ENCODE measurements at regions not wholly inside any gene's neighbourhood (a gene's known extent, or its start where the extent isn't known, plus 50 kb on each side); places are given as distances from the start of the nearest gene placed in this dataset.
"Not testable (repeated sequence)": the region's sequence is repeated elsewhere in the genome, so short reads cannot be mapped to it uniquely, and the experiment has no call there.

GRCh38 chrX:74138943-74139342 lies 165.0 kb upstream of the ZCCHC13 start:
- peaks cover 4% of the 10 kb centered on the region for H3K36me3 Mint-ChIP-seq
- no peak for ATAC-seq
- no peak overlapping the region for H3K27ac Mint-ChIP-seq
- H3K4me3 Mint-ChIP-seq: no peak overlapping the region
- H3K4me1 Mint-ChIP-seq: peaks cover 11% of the 10 kb centered on the region
- H3K9me3 Mint-ChIP-seq: peaks cover 3% of the 10 kb centered on the region
- H3K27me3 Mint-ChIP-seq: no peaks in the 10 kb centered on the region

GRCh38 chrX:74133156-74133796 lies 170.7 kb upstream of the ZCCHC13 start:
- Mint-ChIP-seq H3K36me3 (peaks cover 12% of the 10 kb centered on the region), H3K4me1 (peaks cover 4% of the 10 kb centered on the region), H3K9me3 (no peaks in the 10 kb centered on the region), H3K27me3 (no peaks in the 10 kb centered on the region), H3K27ac (no peak overlapping the region), H3K4me3 (no peak overlapping the region)
- ATAC-seq: no peak

- no peak overlapping the region for H3K27ac Mint-ChIP-seq
- peaks cover 12% of the 10 kb centered on the region for H3K36me3 Mint-ChIP-seq
- no peaks in the 10 kb centered on the region for H3K27me3 Mint-ChIP-seq
- ATAC-seq: no peak
- H3K4me1 Mint-ChIP-seq: no peaks in the 10 kb centered on the region
- no peak overlapping the region for H3K4me3 Mint-ChIP-seq
- no peaks in the 10 kb centered on the region for H3K9me3 Mint-ChIP-seq
Observed at GRCh38 chrX:74132280-74132679, 171.7 kb upstream of the ZCCHC13 start.

GRCh38 chrX:74119016-74119910 lies 184.7 kb upstream of the ZCCHC13 start:
- Mint-ChIP-seq H3K4me3 (no peak overlapping the region), H3K36me3 (no peaks in the 10 kb centered on the region), H3K4me1 (no peaks in the 10 kb centered on the region), H3K27ac (no peak overlapping the region), H3K9me3 (no peaks in the 10 kb centered on the region), H3K27me3 (no peaks in the 10 kb centered on the region)
- no peak for ATAC-seq

- no peak overlapping the region for H3K4me3 Mint-ChIP-seq
- H3K9me3 Mint-ChIP-seq: no peaks in the 10 kb centered on the region
- no peaks in the 10 kb centered on the region for H3K27me3 Mint-ChIP-seq
- no peak for ATAC-seq
- no peaks in the 10 kb centered on the region for H3K4me1 Mint-ChIP-seq
- no peaks in the 10 kb centered on the region for H3K36me3 Mint-ChIP-seq
- H3K27ac Mint-ChIP-seq: no peak overlapping the region
Observed at GRCh38 chrX:74117962-74118902, 185.7 kb upstream of the ZCCHC13 start.

GRCh38 chrX:74111245-74111644 lies 192.7 kb upstream of the ZCCHC13 start:
- no peak overlapping the region for H3K4me3 Mint-ChIP-seq
- no peak overlapping the region for H3K27ac Mint-ChIP-seq
- peaks cover 32% of the 10 kb centered on the region for H3K36me3 Mint-ChIP-seq
- no peaks in the 10 kb centered on the region for H3K9me3 Mint-ChIP-seq
- ATAC-seq: no peak
- no peaks in the 10 kb centered on the region for H3K4me1 Mint-ChIP-seq
- no peaks in the 10 kb centered on the region for H3K27me3 Mint-ChIP-seq

GRCh38 chrX:74107666-74108065 lies 196.3 kb upstream of the ZCCHC13 start:
- no peaks in the 10 kb centered on the region for H3K4me1 Mint-ChIP-seq
- H3K27me3 Mint-ChIP-seq: no peaks in the 10 kb centered on the region
- H3K4me3 Mint-ChIP-seq: no peak overlapping the region
- no peak for ATAC-seq
- no peak overlapping the region for H3K27ac Mint-ChIP-seq
- H3K36me3 Mint-ChIP-seq: peaks cover 41% of the 10 kb centered on the region
- no peaks in the 10 kb centered on the region for H3K9me3 Mint-ChIP-seq

- no peak overlapping the region for H3K27ac Mint-ChIP-seq
- no peak for ATAC-seq
- no peak overlapping the region for H3K4me3 Mint-ChIP-seq
- H3K36me3 Mint-ChIP-seq: peaks cover 28% of the 10 kb centered on the region
- no peaks in the 10 kb centered on the region for H3K4me1 Mint-ChIP-seq
- no peaks in the 10 kb centered on the region for H3K9me3 Mint-ChIP-seq
- H3K27me3 Mint-ChIP-seq: no peaks in the 10 kb centered on the region
Observed at GRCh38 chrX:74104356-74105015, 199.5 kb upstream of the ZCCHC13 start.

GRCh38 chrX:74098407-74098806 lies 205.6 kb upstream of the ZCCHC13 start:
- not testable (repeated sequence) for H3K27me3 Mint-ChIP-seq

GRCh38 chrX:74090049-74090448 lies 213.9 kb upstream of the ZCCHC13 start:
- H3K27ac Mint-ChIP-seq: no peak overlapping the region
- H3K36me3 Mint-ChIP-seq: peaks cover 36% of the 10 kb centered on the region
- no peak for ATAC-seq
- peaks cover 13% of the 10 kb centered on the region for H3K9me3 Mint-ChIP-seq
- no peaks in the 10 kb centered on the region for H3K27me3 Mint-ChIP-seq
- no peaks in the 10 kb centered on the region for H3K4me1 Mint-ChIP-seq
- no peak overlapping the region for H3K4me3 Mint-ChIP-seq

More at GRCh38 chrX:74098407-74098806, 205.6 kb upstream of the ZCCHC13 start:
- not testable (repeated sequence) for ATAC-seq, H3K27ac Mint-ChIP-seq, H3K36me3 Mint-ChIP-seq, H3K4me3 Mint-ChIP-seq, H3K4me1 Mint-ChIP-seq, H3K9me3 Mint-ChIP-seq

- no peak for ATAC-seq
- Mint-ChIP-seq H3K4me1 (no peaks in the 10 kb centered on the region), H3K27ac (no peak overlapping the region), H3K36me3 (peaks cover 37% of the 10 kb centered on the region), H3K27me3 (no peaks in the 10 kb centered on the region), H3K9me3 (peaks cover 14% of the 10 kb centered on the region), H3K4me3 (no peak overlapping the region)
Observed at GRCh38 chrX:74085642-74086236, 218.2 kb upstream of the ZCCHC13 start.

GRCh38 chrX:74080165-74080564 lies 223.8 kb upstream of the ZCCHC13 start:
- no peaks in the 10 kb centered on the region for H3K27me3 Mint-ChIP-seq
- ATAC-seq: no peak
- no peak overlapping the region for H3K27ac Mint-ChIP-seq
- H3K9me3 Mint-ChIP-seq: peaks cover 14% of the 10 kb centered on the region
- peaks cover 25% of the 10 kb centered on the region for H3K36me3 Mint-ChIP-seq
- H3K4me3 Mint-ChIP-seq: no peak overlapping the region
- no peaks in the 10 kb centered on the region for H3K4me1 Mint-ChIP-seq

- H3K4me1 Mint-ChIP-seq: no peaks in the 10 kb centered on the region
- H3K4me3 Mint-ChIP-seq: no peak overlapping the region
- H3K36me3 Mint-ChIP-seq: peaks cover 6% of the 10 kb centered on the region
- no peak for ATAC-seq
- H3K27ac Mint-ChIP-seq: no peak overlapping the region
- no peaks in the 10 kb centered on the region for H3K27me3 Mint-ChIP-seq
- peaks cover 5% of the 10 kb centered on the region for H3K9me3 Mint-ChIP-seq
Observed at GRCh38 chrX:74065831-74066390, 213.4 kb upstream of the XIST start.

GRCh38 chrX:74063426-74064155 lies 211.1 kb upstream of the XIST start:
- Mint-ChIP-seq H3K36me3 (peaks cover 2% of the 10 kb centered on the region), H3K27ac (no peak overlapping the region), H3K27me3 (no peaks in the 10 kb centered on the region), H3K4me1 (no peaks in the 10 kb centered on the region), H3K9me3 (peaks cover 3% of the 10 kb centered on the region), H3K4me3 (no peak overlapping the region)
- no peak for ATAC-seq

All from stimulated activated memory B cell treated with anti-CD40 and anti-IgM and Interleukin-4, amounts not matched to agents 10 μg/mL and 1 μg/mL and 100 μg/mL, for 72 hours (primary cell).